HEK293T (cell line): ENCODE measurements at regions not wholly inside any gene's neighbourhood (a gene's known extent, or its start where the extent isn't known, plus 50 kb on each side); places are given as distances from the start of the nearest gene placed in this dataset.

Experiments used
- ARNT ChIP-seq: fragments of 450-650 bp; IDR thresholded peaks from 2 replicates; pipeline ENCODE4 v1.6.1; 2017; ENCODE audit warnings: mild to moderate bottlenecking
- BHLHE40 ChIP-seq: fragments of 450-650 bp; IDR thresholded peaks from 2 replicates; pipeline ENCODE4 v1.6.1; 2016; ENCODE audit warnings: mild to moderate bottlenecking, moderate library complexity, borderline replicate concordance
- ELF4 ChIP-seq: fragments of 450-650 bp; IDR thresholded peaks from 2 replicates; pipeline ENCODE4 v1.6.1; 2017; ENCODE audit warnings: antibody characterized with exemption
- FOXA1 ChIP-seq: fragments of 450-650 bp; IDR thresholded peaks from 2 replicates; pipeline ENCODE4 v1.6.1; 2016; ENCODE audit warnings: mild to moderate bottlenecking
- FOXK2 ChIP-seq: fragments of 450-650 bp; IDR thresholded peaks from 2 replicates; pipeline ENCODE4 v1.6.1; 2016; ENCODE audit warnings: mild to moderate bottlenecking
- FOXM1 ChIP-seq: fragments of 450-650 bp; IDR thresholded peaks from 2 replicates; pipeline ENCODE4 v1.6.1; 2017; ENCODE audit warnings: mild to moderate bottlenecking, borderline replicate concordance
- NFRKB ChIP-seq: fragments of 450-650 bp; IDR thresholded peaks from 2 replicates; pipeline ENCODE4 v1.6.1; 2016; ENCODE audit warnings: mild to moderate bottlenecking, moderate library complexity
- PKNOX1 ChIP-seq: fragments of 450-650 bp; IDR thresholded peaks from 2 replicates; pipeline ENCODE4 v1.6.1; 2016
- SP1 ChIP-seq: fragments of 450-650 bp; IDR thresholded peaks from 2 replicates; pipeline ENCODE4 v1.6.1; 2017
- SUZ12 ChIP-seq: fragments of 450-650 bp; IDR thresholded peaks from 2 replicates; pipeline ENCODE4 v1.6.1; 2016; ENCODE audit warnings: mild to moderate bottlenecking
- TARDBP ChIP-seq: fragments of 450-650 bp; IDR thresholded peaks from 2 replicates; pipeline ENCODE4 v1.6.1; 2016
- ZNF384 ChIP-seq: fragments of 450-650 bp; IDR thresholded peaks from 2 replicates; pipeline ENCODE4 v1.6.1; 2016

GRCh38 chr6:21845439-21846140, 252.0 kb downstream of the SOX4 start:
- TF ChIP-seq FOXM1 = no peak
- no peak for TF ChIP-seq BHLHE40
- no peak for TF ChIP-seq SUZ12
- TF ChIP-seq ZNF384 = no peak
- no peak for TF ChIP-seq SP1
- TF ChIP-seq NFRKB = no peak
- no peak for TF ChIP-seq TARDBP
- TF ChIP-seq PKNOX1 = no peak
- no peak for TF ChIP-seq FOXA1
- no peak for TF ChIP-seq ELF4
- TF ChIP-seq ARNT = no peak
- no peak for TF ChIP-seq FOXK2
